Caco-2 (cell line): ENCODE measurements at regions not wholly inside any gene's neighbourhood (a gene's known extent, or its start where the extent isn't known, plus 50 kb on each side); places are given as distances from the start of the nearest gene placed in this dataset.

ENCODE experiments used
- BruUV-seq: library from RNA; stranded (reverse); fragments of 400-500 nt; replicated peaks from 2 replicates; lab custom pipeline; 2021; lab: Mats Ljungman, UMichigan
- CTCF ChIA-PET: fragments of 300-600 bp; sonication (Branson Sonifier 250); formaldehyde crosslinking; loops from one replicate; lab custom pipeline; 2022; ENCODE audit warnings: antibody characterized with exemption; lab: Charles Lee
- POLR2A ChIA-PET: fragments of 300-600 bp; sonication (Branson Sonifier 250); formaldehyde crosslinking; loops from one replicate; lab custom pipeline; 2022; ENCODE audit warnings: antibody characterized with exemption; lab: Charles Lee
- DNase-seq, 2 experiments: peaks; one replicate each; pipeline versions ENCODE4 v3.0.0 to v3.0.0-alpha.2; 2020 to 2022
- H3K27me3 ChIP-seq: replicated peaks from 2 replicates; pipeline ENCODE4 v1.6.0; 2011; ENCODE audit warnings: low read length; ENCODE audit not compliant: control insufficient read depth, insufficient read depth
- H3K36me3 ChIP-seq: 2 replicates; pipeline ENCODE4 v1.5.1; 2011; ENCODE audit warnings: low read length; ENCODE audit not compliant: control insufficient read depth, insufficient read depth
- H3K4me1 ChIP-seq: fragments of 250-450 bp; sonication (Bioruptor Pico); 2 replicates; pipeline ENCODE4 v1.5.1; 2020; ENCODE audit warnings: mild to moderate bottlenecking
- H3K4me3 ChIP-seq: 2 replicates; pipeline ENCODE4 v1.5.1; 2011; ENCODE audit warnings: low read depth, mild to moderate bottlenecking, control low read depth, low read length
- H3K9me3 ChIP-seq: fragments of 250-450 bp; sonication (Bioruptor Pico); 2 replicates; pipeline ENCODE4 v1.5.1; 2020; ENCODE audit warnings: mild to moderate bottlenecking, moderate library complexity
- H3K27ac Mint-ChIP-seq: one replicate; pipeline ENCODE4 v1.8.0; 2022; ENCODE audit warnings: mixed read lengths; ENCODE audit not compliant: unreplicated experiment
- H3K27me3 Mint-ChIP-seq: one replicate; pipeline ENCODE4 v1.8.0; 2022; ENCODE audit warnings: mixed read lengths; ENCODE audit not compliant: insufficient read depth, unreplicated experiment
- H3K36me3 Mint-ChIP-seq: one replicate; pipeline ENCODE4 v1.8.0; 2022; ENCODE audit warnings: mild to moderate bottlenecking, mixed read lengths; ENCODE audit not compliant: insufficient read depth, unreplicated experiment
- H3K4me1 Mint-ChIP-seq: one replicate; pipeline ENCODE4 v1.8.0; 2022; ENCODE audit warnings: low read depth, mixed read lengths; ENCODE audit not compliant: unreplicated experiment
- H3K4me3 Mint-ChIP-seq: one replicate; pipeline ENCODE4 v1.8.0; 2022; ENCODE audit warnings: mild to moderate bottlenecking, moderate library complexity, mixed read lengths; ENCODE audit not compliant: unreplicated experiment
- H3K9me3 Mint-ChIP-seq: one replicate; pipeline ENCODE4 v1.8.0; 2022; ENCODE audit warnings: mixed read lengths; ENCODE audit not compliant: unreplicated experiment
- intact Hi-C: fragments of 100-400 bp; cut with micrococcal nuclease; formaldehyde crosslinking; loops from one replicate; pipeline ENCODE4 v1.10.0; 2022; ENCODE audit not compliant: unreplicated experiment
- TF ChIP-seq, protein P1 (sequence below), 2 experiments: fragments of 200-600 bp in 1 of 2; IDR thresholded peaks; 1 replicate in 1 of 2; 2 replicates in 1 of 2; pipeline versions ENCODE4 v1.5.1 to v1.8.0; 2011 to 2022; ENCODE audit warnings: antibody characterized with exemption in 1 of 2, control low read depth in 1 of 2, inconsistent platforms in 1 of 2, low read depth in 1 of 2, low read length in 1 of 2, mild to moderate bottlenecking in 1 of 2, moderate library complexity in 1 of 2; ENCODE audit not compliant: insufficient read depth in 1 of 2, severe bottlenecking in 1 of 2, unreplicated experiment in 1 of 2

DNA sequence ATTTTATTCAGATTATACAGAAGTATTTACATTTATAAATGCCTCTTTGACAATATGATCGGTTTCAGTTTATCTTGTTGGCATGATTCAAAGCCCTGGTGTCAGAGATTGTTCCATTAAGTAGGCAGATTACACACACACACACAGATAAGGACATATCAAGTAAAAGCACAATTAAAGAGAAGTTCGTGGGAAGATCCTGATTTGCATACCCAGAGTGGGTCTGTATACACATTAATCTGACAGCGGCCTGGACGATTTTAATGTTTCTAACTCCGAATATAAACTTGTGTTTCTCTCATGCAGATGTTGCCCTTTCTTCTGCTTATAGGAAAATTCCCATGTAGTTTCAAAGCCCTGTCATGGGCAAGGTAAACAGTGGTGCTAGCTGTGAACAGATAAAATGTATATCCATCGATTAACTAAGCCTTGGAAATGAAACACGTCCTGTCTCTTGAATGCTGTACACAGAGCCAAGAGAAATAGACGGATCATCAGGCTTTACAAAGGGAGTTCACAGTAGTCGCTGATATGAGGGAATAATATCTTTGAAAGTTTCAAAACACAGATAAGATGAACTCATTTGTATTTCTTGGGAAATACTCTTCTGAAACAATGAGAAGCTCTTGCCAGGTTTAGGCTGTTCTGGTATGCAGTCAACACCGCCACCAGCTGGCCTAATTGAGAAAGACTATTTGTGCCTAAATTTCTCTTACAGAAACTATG, 108.2 kb upstream of the GMDS start:
- DNase-seq: peak; percentile 61 to 75
- Mint-ChIP-seq H3K27ac (no peak overlapping the region), H3K4me1 (peaks cover 8% of the 10 kb centered on the region)

DNA sequence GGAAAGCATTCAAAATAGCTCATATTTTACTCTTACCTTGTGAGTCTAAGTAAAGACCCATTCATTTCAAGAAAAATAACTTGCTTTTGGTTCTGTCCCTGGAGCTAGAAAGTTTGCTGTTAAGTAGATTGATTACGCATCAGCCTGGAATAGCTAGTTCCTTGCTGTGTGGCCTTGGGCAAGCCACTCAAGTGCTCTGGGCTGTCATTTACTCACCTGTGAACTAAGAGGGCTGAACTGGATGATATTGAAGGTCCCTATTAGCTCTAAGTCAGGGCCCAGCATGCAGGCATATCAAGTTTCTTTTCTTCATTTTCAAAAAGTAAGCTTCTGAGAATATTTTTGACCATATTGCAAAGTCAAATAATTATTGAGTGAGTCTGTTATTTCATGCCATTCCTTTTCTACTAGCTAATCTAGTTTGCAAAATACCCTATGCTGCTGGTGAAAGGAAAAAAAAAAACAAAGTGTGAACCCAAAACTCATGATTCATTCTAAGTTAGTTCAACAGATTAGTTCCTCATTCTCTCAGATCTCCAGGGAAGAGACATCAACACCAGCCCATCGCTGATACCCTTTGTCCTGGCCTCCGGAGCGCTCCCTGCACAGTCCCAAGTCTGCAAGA, 106.5 kb upstream of the GMDS start:
- Mint-ChIP-seq H3K27me3 (no peaks in the 10 kb centered on the region), H3K36me3 (no peaks in the 10 kb centered on the region), H3K4me1 (peaks cover 8% of the 10 kb centered on the region), H3K9me3 (no peaks in the 10 kb centered on the region), H3K27ac (no peak overlapping the region), H3K4me3 (no peak overlapping the region)
- H3K9me3 ChIP-seq: no peaks in the 10 kb centered on the region
- intact Hi-C loops: loop anchor here (5.0 kb wide), 1 partner anchor 95 kb away; no protein-coding TSS in a partner anchor
- DNase-seq: no peak
- ChIA-PET CTCF (interaction anchor here (1.5 kb wide), 1 partner anchor 143 kb away, joined by 5 read pairs; no protein-coding TSS in a partner anchor), POLR2A (no interaction called here)
- no peaks in the 10 kb centered on the region for H3K36me3 ChIP-seq
- TF ChIP-seq, protein P1, sequence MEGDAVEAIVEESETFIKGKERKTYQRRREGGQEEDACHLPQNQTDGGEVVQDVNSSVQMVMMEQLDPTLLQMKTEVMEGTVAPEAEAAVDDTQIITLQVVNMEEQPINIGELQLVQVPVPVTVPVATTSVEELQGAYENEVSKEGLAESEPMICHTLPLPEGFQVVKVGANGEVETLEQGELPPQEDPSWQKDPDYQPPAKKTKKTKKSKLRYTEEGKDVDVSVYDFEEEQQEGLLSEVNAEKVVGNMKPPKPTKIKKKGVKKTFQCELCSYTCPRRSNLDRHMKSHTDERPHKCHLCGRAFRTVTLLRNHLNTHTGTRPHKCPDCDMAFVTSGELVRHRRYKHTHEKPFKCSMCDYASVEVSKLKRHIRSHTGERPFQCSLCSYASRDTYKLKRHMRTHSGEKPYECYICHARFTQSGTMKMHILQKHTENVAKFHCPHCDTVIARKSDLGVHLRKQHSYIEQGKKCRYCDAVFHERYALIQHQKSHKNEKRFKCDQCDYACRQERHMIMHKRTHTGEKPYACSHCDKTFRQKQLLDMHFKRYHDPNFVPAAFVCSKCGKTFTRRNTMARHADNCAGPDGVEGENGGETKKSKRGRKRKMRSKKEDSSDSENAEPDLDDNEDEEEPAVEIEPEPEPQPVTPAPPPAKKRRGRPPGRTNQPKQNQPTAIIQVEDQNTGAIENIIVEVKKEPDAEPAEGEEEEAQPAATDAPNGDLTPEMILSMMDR (IDR thresholded peaks at IDR 0.05; ENCODE audit: insufficient read depth in 1 of 2, low read depth in 1 of 2, low read length in 1 of 2, severe bottlenecking in 1 of 2, unreplicated experiment in 1 of 2): no peak
- no TSS peak for BruUV-seq
- H3K4me3 ChIP-seq: no peak overlapping the region
- H3K27me3 ChIP-seq: no peaks in the 10 kb centered on the region
- peaks cover 7% of the 10 kb centered on the region; the same call in 1 of the 2 replicates for H3K4me1 ChIP-seq

More for the DNA sequence above, 108.2 kb upstream of the GMDS start:
- peaks cover 7% of the 10 kb centered on the region; the same call in 1 of the 2 replicates for H3K4me1 ChIP-seq
- no peaks in the 10 kb centered on the region for H3K9me3 ChIP-seq
- TF ChIP-seq, protein P1 (IDR thresholded peaks at IDR 0.05; ENCODE audit: insufficient read depth in 1 of 2, low read depth in 1 of 2, low read length in 1 of 2, severe bottlenecking in 1 of 2, unreplicated experiment in 1 of 2): peak; percentile 75 to 79
- H3K27me3 ChIP-seq: no peaks in the 10 kb centered on the region
- BruUV-seq: no TSS peak
- Mint-ChIP-seq H3K9me3 (no peaks in the 10 kb centered on the region), H3K4me3 (no peak overlapping the region), H3K27me3 (no peaks in the 10 kb centered on the region), H3K36me3 (no peaks in the 10 kb centered on the region)
- intact Hi-C loops: loop anchor here (1.0 to 5.0 kb wide), 4 partner anchors 94 to 757 kb away; no protein-coding TSS in a partner anchor
- CTCF ChIA-PET: interaction anchor here (0.6 to 1.4 kb wide), 8 partner anchors 9 to 757 kb away, joined by 3 to 60 read pairs (median 4); no protein-coding TSS in a partner anchor
- POLR2A ChIA-PET: no interaction called here
- no peaks in the 10 kb centered on the region for H3K36me3 ChIP-seq
- no peak overlapping the region for H3K4me3 ChIP-seq

DNA sequence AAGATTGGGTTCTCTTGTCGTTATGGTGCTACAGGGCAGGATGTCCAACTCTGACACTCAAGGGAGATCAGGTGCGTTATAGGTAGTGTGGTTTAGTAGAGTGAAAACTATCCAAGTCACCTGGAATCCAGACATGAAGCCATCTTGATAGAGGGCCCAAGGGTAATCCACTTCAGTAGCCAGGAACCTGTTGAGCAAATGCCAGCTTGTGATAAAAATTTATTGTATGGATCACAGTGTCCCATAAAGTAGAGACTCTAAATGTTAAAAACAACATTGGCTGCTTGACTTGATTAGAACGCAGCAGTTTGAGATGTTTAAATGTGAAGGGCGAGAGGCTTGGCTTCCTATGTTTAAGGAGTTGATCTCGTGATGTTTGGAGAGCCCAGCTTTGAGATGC, 105.7 kb upstream of the GMDS start:
- no peaks in the 10 kb centered on the region for H3K36me3 Mint-ChIP-seq
- peaks cover 7% of the 10 kb centered on the region; the same call in 1 of the 2 replicates for H3K4me1 ChIP-seq
- H3K36me3 ChIP-seq: no peaks in the 10 kb centered on the region
- no peak overlapping the region for H3K27ac Mint-ChIP-seq
- TF ChIP-seq, protein P1 (IDR thresholded peaks at IDR 0.05; ENCODE audit: insufficient read depth in 1 of 2, low read depth in 1 of 2, low read length in 1 of 2, severe bottlenecking in 1 of 2, unreplicated experiment in 1 of 2): no peak
- peaks cover 8% of the 10 kb centered on the region for H3K4me1 Mint-ChIP-seq
- H3K9me3 Mint-ChIP-seq: no peaks in the 10 kb centered on the region
- ChIA-PET POLR2A (no interaction called here), CTCF (interaction anchor here (1.5 kb wide), 1 partner anchor 142 kb away, joined by 5 read pairs; no protein-coding TSS in a partner anchor)
- no peaks in the 10 kb centered on the region for H3K27me3 ChIP-seq
- H3K9me3 ChIP-seq: no peaks in the 10 kb centered on the region
- H3K27me3 Mint-ChIP-seq: no peaks in the 10 kb centered on the region
- intact Hi-C loops: loop anchor here (5.0 kb wide), 1 partner anchor 96 kb away; no protein-coding TSS in a partner anchor
- no TSS peak for BruUV-seq
- H3K4me3 Mint-ChIP-seq: no peak overlapping the region
- no peak overlapping the region for H3K4me3 ChIP-seq
- DNase-seq: no peak
